IMR-90 (cell line): ENCODE measurements at regions not wholly inside any gene's neighbourhood (a gene's known extent, or its start where the extent isn't known, plus 50 kb on each side); places are given as distances from the start of the nearest gene placed in this dataset.

Experiments
- BHLHE40 ChIP-seq: fragments of 150-350 bp; IDR thresholded peaks from 2 replicates; pipeline ENCODE4 v1.6.1; 2016; ENCODE audit warnings: mild to moderate bottlenecking, low read depth, low read length
- CEBPB ChIP-seq: IDR thresholded peaks from 2 replicates; pipeline ENCODE4 v1.6.1; 2012; ENCODE audit warnings: low read depth, low read length, improper control_type of control experiment
- ELK1 ChIP-seq: fragments of 150-350 bp; IDR thresholded peaks from 2 replicates; pipeline ENCODE4 v1.6.1; 2016; ENCODE audit warnings: low read depth, mild to moderate bottlenecking, low read length, moderate library complexity, borderline replicate concordance
- MAFK ChIP-seq: IDR thresholded peaks from 2 replicates; pipeline ENCODE4 v1.6.1; 2012; ENCODE audit warnings: low read depth, low read length, improper control_type of control experiment
- MAZ ChIP-seq: IDR thresholded peaks from 2 replicates; pipeline ENCODE4 v1.6.1; 2012; ENCODE audit warnings: low read depth, mild to moderate bottlenecking, low read length, improper control_type of control experiment, moderate library complexity, borderline replicate concordance
- MXI1 ChIP-seq: IDR thresholded peaks from 2 replicates; pipeline ENCODE4 v1.6.1; 2012; ENCODE audit warnings: low read depth, mild to moderate bottlenecking, low read length, moderate library complexity, borderline replicate concordance
- POLR2A ChIP-seq: IDR thresholded peaks from 2 replicates; pipeline ENCODE4 v1.6.1; 2012; ENCODE audit warnings: mild to moderate bottlenecking, low read depth, low read length
- RAD21 ChIP-seq: IDR thresholded peaks from 2 replicates; pipeline ENCODE4 v1.6.1; 2012; ENCODE audit warnings: low read length, improper control_type of control experiment
- RFX5 ChIP-seq: IDR thresholded peaks from 2 replicates; pipeline ENCODE4 v1.8.0; 2012; ENCODE audit warnings: low read depth, mild to moderate bottlenecking, low read length, moderate library complexity
- SMC3 ChIP-seq: fragments of 150-350 bp; IDR thresholded peaks from 2 replicates; pipeline ENCODE4 v1.6.1; 2016; ENCODE audit warnings: low read depth, mild to moderate bottlenecking, antibody characterized with exemption, low read length, moderate library complexity
- USF2 ChIP-seq: fragments of 150-350 bp; IDR thresholded peaks from 2 replicates; pipeline ENCODE4 v1.6.1; 2017; ENCODE audit warnings: mild to moderate bottlenecking, antibody characterized with exemption, low read length, low read depth
- TF ChIP-seq, protein P1 (sequence below): conservative IDR thresholded peaks from 2 replicates; pipeline ENCODE4 v1.5.1; 2012; ENCODE audit warnings: mild to moderate bottlenecking, low read depth, low read length, improper control_type of control experiment

- TF ChIP-seq, protein P1, sequence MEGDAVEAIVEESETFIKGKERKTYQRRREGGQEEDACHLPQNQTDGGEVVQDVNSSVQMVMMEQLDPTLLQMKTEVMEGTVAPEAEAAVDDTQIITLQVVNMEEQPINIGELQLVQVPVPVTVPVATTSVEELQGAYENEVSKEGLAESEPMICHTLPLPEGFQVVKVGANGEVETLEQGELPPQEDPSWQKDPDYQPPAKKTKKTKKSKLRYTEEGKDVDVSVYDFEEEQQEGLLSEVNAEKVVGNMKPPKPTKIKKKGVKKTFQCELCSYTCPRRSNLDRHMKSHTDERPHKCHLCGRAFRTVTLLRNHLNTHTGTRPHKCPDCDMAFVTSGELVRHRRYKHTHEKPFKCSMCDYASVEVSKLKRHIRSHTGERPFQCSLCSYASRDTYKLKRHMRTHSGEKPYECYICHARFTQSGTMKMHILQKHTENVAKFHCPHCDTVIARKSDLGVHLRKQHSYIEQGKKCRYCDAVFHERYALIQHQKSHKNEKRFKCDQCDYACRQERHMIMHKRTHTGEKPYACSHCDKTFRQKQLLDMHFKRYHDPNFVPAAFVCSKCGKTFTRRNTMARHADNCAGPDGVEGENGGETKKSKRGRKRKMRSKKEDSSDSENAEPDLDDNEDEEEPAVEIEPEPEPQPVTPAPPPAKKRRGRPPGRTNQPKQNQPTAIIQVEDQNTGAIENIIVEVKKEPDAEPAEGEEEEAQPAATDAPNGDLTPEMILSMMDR, result no peak
- no peak for TF ChIP-seq POLR2A
- no peak for TF ChIP-seq ELK1
- no peak for TF ChIP-seq MAZ
- no peak for TF ChIP-seq SMC3
- no peak for TF ChIP-seq USF2
- TF ChIP-seq RAD21, result no peak
- TF ChIP-seq CEBPB, result no peak
- no peak for TF ChIP-seq BHLHE40
- no peak for TF ChIP-seq MAFK
- no peak for TF ChIP-seq MXI1
- TF ChIP-seq RFX5, result no peak
These were observed 240.1 kb upstream of the PPP1R2C start for GRCh38 chrX:43018031-43018430.
